ACC112 (cell line): ENCODE measurements at regions not wholly inside any gene's neighbourhood (a gene's known extent, or its start where the extent isn't known, plus 50 kb on each side); places are given as distances from the start of the nearest gene placed in this dataset.

Source experiments
- H2AFZ ChIP-seq: fragments of 200-600 bp; sonication (generic); one replicate; pipeline ENCODE4 v1.6.0; 2017; ENCODE audit warnings: antibody characterized with exemption, low read length; ENCODE audit not compliant: unreplicated experiment
- H3K27ac ChIP-seq: fragments of 200-600 bp; sonication (generic); 2 replicates; pipeline ENCODE4 v1.5.1; 2014; ENCODE audit warnings: low read depth, mild to moderate bottlenecking, antibody characterized with exemption, low read length, moderate library complexity
- H3K27me3 ChIP-seq: fragments of 200-600 bp; sonication (generic); 2 replicates; pipeline ENCODE4 v1.6.1; 2014; ENCODE audit warnings: mild to moderate bottlenecking, antibody characterized with exemption, low read length, moderate library complexity, mixed read lengths; ENCODE audit not compliant: insufficient read depth
- H3K36me3 ChIP-seq: fragments of 200-600 bp; sonication (generic); 2 replicates; pipeline ENCODE4 v1.6.1; 2016; ENCODE audit warnings: mild to moderate bottlenecking, antibody characterized with exemption, low read length, moderate library complexity, mixed read lengths; ENCODE audit not compliant: insufficient read depth
- H3K4me1 ChIP-seq: fragments of 200-600 bp; sonication (generic); one replicate; pipeline ENCODE4 v1.6.1; 2016; ENCODE audit warnings: low read length, mixed read lengths; ENCODE audit not compliant: insufficient read depth, unreplicated experiment, control insufficient read depth
- H3K4me3 ChIP-seq: fragments of 200-600 bp; sonication (generic); 2 replicates; pipeline ENCODE4 v1.5.1; 2014; ENCODE audit warnings: mild to moderate bottlenecking, low read depth, low read length
- H3K79me2 ChIP-seq: fragments of 200-600 bp; sonication (generic); one replicate; pipeline ENCODE4 v1.6.0; 2016; ENCODE audit warnings: low read length; ENCODE audit not compliant: control insufficient read depth, unreplicated experiment, insufficient read depth

DNA sequence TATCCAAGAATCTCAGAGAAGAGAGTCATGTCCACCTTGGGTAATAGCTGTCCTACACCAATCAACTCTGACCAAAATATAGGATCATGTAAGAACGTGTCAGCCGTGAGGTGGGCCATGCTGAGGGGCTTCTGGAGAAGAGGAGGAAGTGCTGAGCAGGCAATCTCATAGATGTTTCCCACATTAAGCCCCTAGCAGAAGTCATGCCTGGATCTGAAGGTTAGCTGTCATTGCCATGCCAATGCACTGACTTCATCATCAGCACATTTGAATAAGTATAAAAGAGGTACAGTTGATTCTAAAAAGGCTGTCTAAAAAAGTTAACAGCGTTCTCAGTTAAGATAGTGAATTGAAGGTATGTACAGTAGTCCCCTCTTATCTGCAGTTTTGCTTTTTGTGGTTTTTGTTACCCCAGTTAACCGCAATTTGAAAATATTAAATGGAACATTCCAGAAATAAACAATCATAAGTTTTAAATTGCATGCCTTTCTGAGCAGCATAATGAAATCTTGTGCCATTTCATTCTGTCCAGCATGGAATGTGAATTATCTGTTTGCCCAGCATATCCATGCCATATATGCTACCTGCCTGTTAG, 67.2 kb upstream of the TMEM17 start:
- Histone ChIP-seq H3K36me3 (no peaks in the 10 kb centered on the region), H3K79me2 (no peaks in the 10 kb centered on the region), H3K4me3 (no peak overlapping the region), H3K27me3 (no peaks in the 10 kb centered on the region), H3K27ac (no peak overlapping the region), H2AFZ (no peak overlapping the region), H3K4me1 (peaks cover 28% of the 10 kb centered on the region)

DNA sequence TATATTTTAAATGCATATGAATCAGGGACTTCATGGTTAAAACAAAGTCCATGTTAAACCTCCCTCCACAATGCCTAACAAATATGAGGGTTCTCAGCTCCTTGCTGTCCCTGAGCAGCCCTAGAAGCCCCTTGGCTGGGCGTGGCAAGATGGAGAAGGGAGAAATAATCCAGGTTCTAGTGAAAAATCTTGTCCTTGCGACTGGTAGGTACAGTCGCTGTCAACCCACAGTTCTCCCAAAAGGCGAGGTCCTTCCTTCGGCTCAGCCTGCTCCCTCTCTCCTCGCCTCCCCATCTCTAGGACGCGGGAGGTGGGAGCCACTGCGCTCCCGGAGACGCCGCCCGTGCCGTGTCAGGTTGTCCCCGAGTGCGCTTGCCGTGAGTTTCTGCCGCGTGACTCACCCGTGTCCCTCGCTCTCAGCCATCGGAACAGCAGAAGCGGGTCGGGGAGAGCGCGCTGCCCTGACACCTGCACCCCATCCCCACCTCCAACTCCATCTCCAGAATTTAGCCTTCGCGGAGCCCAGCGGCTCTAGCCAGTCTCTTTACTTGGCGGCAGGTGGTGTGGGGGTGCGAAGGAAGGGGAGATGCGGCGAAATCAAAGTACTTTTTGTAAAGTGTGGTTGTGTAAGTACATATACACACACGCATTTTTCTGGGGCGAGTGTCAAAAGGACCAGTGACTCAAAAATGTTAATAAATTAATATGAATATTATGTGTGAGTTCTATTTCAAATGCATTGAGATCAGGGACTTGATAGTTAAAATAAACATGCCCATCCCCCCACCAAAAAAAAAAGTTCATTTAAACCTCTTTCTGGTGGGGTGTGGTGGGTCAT, 65.1 kb upstream of the TMEM17 start:
- Histone ChIP-seq H3K4me1 (peaks cover 11% of the 10 kb centered on the region), H2AFZ (no peak overlapping the region), H3K4me3 (no peak overlapping the region), H3K36me3 (no peaks in the 10 kb centered on the region), H3K27me3 (no peaks in the 10 kb centered on the region), H3K27ac (no peak overlapping the region), H3K79me2 (no peaks in the 10 kb centered on the region)

GRCh38 chr2:62569907-62570841, 64.2 kb upstream of the TMEM17 start:
- H3K36me3 ChIP-seq = no peaks in the 10 kb centered on the region
- H2AFZ ChIP-seq = no peak overlapping the region
- H3K4me1 ChIP-seq = peaks cover 4% of the 10 kb centered on the region
- H3K4me3 ChIP-seq = no peak overlapping the region
- H3K79me2 ChIP-seq = no peaks in the 10 kb centered on the region
- H3K27ac ChIP-seq = no peak overlapping the region
- no peaks in the 10 kb centered on the region for H3K27me3 ChIP-seq

DNA sequence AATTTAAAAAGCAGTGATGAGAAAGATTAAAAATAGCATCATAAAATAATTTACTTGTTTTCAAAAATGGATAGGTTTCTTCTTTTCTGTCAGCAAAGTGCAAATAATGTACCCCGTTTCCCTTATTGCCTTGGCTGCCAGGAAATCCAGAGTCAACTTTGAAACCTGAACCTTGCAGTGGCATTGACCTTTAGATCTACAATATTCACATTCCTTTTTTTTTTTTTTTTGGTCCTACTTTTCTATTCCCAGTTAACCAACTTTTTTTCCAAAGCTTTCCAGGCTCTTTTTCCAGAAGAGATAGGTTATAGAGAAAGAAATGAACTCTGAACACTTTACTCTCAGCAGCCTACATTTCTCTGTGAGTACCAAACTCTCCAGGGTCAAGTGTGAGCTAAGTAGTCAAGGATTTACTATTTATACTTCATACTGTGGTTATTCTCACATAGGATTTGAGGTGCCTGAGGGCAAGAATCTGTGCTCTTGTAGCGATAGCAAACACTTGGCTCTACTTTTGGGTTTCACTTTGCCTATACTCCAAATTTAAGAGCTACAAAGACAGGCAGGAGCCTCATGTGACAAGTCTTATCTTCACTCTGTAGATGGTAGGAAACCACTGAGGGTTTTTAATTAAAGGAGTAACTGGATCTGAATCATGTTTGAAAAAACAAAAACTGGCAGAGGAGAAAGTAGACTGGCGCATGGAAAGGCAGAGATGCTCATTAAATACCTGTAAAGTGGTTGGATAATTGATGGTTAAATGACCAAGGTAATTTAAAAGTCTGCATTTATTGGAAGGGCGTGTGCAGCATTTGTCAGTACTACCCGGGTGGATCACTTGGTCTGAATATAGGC, 63.2 kb upstream of the TMEM17 start:
- H2AFZ ChIP-seq = peak overlapping the region; percentile 40
- no peaks in the 10 kb centered on the region for H3K79me2 ChIP-seq
- H3K27ac ChIP-seq = no peak overlapping the region
- peaks cover 4% of the 10 kb centered on the region for H3K4me1 ChIP-seq
- H3K36me3 ChIP-seq = no peaks in the 10 kb centered on the region
- no peak overlapping the region for H3K4me3 ChIP-seq
- no peaks in the 10 kb centered on the region for H3K27me3 ChIP-seq

DNA sequence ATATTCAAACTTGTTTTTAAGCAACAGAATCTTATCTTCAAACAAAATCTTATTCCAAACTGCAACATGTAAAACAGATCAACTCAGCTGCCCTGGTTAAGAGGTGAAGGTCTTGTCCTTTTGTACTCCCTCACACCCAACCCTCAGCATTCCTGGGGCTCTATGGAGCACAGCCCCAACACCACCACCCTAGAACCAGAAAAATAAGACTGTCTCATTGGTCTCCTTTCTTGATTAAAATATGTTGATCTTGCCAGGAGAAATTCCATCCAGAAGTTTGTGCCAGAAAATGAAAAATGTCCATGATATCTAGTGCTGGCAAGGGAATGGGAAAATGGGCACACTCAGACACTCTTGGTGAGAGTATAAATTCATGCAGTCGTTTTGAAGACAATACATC, 62.1 kb upstream of the TMEM17 start:
- H3K4me1 ChIP-seq = no peaks in the 10 kb centered on the region
- no peaks in the 10 kb centered on the region for H3K36me3 ChIP-seq
- H3K79me2 ChIP-seq = no peaks in the 10 kb centered on the region
- H3K27ac ChIP-seq = no peak overlapping the region
- H3K4me3 ChIP-seq = no peak overlapping the region
- H2AFZ ChIP-seq = no peak overlapping the region
- H3K27me3 ChIP-seq = no peaks in the 10 kb centered on the region

- no peak overlapping the region for H2AFZ ChIP-seq
- H3K27me3 ChIP-seq = no peaks in the 10 kb centered on the region
- no peaks in the 10 kb centered on the region for H3K36me3 ChIP-seq
- H3K79me2 ChIP-seq = no peaks in the 10 kb centered on the region
- no peak overlapping the region for H3K27ac ChIP-seq
- H3K4me1 ChIP-seq = no peaks in the 10 kb centered on the region
- no peak overlapping the region for H3K4me3 ChIP-seq
Measured at GRCh38 chr2:62567669-62568068, 61.7 kb upstream of the TMEM17 start.

GRCh38 chr2:62566847-62567246, 60.9 kb upstream of the TMEM17 start:
- Histone ChIP-seq H3K79me2 (no peaks in the 10 kb centered on the region), H2AFZ (no peak overlapping the region), H3K27me3 (no peaks in the 10 kb centered on the region), H3K36me3 (no peaks in the 10 kb centered on the region), H3K4me3 (no peak overlapping the region), H3K4me1 (no peaks in the 10 kb centered on the region), H3K27ac (no peak overlapping the region)

- no peaks in the 10 kb centered on the region for H3K4me1 ChIP-seq
- H3K27ac ChIP-seq = no peak overlapping the region
- no peaks in the 10 kb centered on the region for H3K79me2 ChIP-seq
- no peak overlapping the region for H2AFZ ChIP-seq
- no peaks in the 10 kb centered on the region for H3K27me3 ChIP-seq
- H3K36me3 ChIP-seq = no peaks in the 10 kb centered on the region
- H3K4me3 ChIP-seq = no peak overlapping the region
Measured at GRCh38 chr2:62565309-62565908, 59.4 kb upstream of the TMEM17 start.

- Histone ChIP-seq H3K4me1 (no peaks in the 10 kb centered on the region), H3K79me2 (no peaks in the 10 kb centered on the region), H2AFZ (no peak overlapping the region), H3K4me3 (no peak overlapping the region), H3K27me3 (no peaks in the 10 kb centered on the region), H3K27ac (no peak overlapping the region), H3K36me3 (no peaks in the 10 kb centered on the region)
Measured at GRCh38 chr2:62564380-62565137, 58.6 kb upstream of the TMEM17 start.
